BE2C (cell line): ENCODE measurements at regions not wholly inside any gene's neighbourhood (a gene's known extent, or its start where the extent isn't known, plus 50 kb on each side); places are given as distances from the start of the nearest gene placed in this dataset.
"Not testable (repeated sequence)": the region's sequence is repeated elsewhere in the genome, so short reads cannot be mapped to it uniquely, and the experiment has no call there.

Experiments
- DNase-seq: peaks from one replicate; pipeline ENCODE4 v3.0.0-alpha.2; 2020
- H3K27me3 ChIP-seq: fragments of 250-450 bp; sonication (Bioruptor Pico); 2 replicates; pipeline ENCODE4 v1.5.1; 2020; ENCODE audit warnings: mild to moderate bottlenecking
- H3K36me3 ChIP-seq: fragments of 250-450 bp; sonication (Bioruptor Pico); 2 replicates; pipeline ENCODE4 v1.5.1; 2020; ENCODE audit warnings: mild to moderate bottlenecking
- H3K4me1 ChIP-seq: fragments of 250-450 bp; sonication (Bioruptor Pico); 2 replicates; pipeline ENCODE4 v1.5.1; 2020
- H3K4me3 ChIP-seq: 2 replicates; pipeline ENCODE4 v1.5.1; 2011; ENCODE audit warnings: low read depth, low read length
- H3K9me3 ChIP-seq: fragments of 250-450 bp; sonication (Bioruptor Pico); 2 replicates; pipeline ENCODE4 v1.5.1; 2020
- TF ChIP-seq, protein P1 (sequence below): IDR thresholded peaks from 2 replicates; pipeline ENCODE4 v1.5.1; 2012; ENCODE audit warnings: mild to moderate bottlenecking, low read depth, low read length

DNA sequence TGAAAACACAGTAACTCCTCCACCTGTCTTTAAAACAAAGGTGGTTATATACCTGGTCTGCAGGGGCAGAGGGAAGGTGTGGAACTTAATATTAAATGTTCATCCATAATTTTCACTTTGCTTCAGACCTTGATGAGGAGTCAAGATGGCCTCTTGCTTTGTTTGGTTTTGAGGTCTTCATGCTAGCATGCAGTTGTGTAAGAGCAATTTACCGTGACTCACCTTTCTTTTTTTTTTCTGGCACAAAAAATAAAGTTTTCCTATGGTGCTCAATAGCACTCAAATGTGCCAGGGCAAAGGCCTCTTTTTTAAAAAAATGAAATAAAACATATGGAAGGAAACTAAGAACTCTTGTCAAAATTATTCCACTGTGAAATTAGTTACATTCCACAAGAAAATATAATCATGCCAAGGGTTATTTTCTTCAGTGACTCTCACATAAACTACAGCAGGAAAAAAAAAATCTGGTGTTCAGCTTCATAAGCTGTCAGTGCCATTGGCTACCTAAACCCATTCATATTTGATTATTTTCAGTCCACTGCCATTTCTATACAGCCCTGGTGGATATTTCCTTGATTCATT lies 128.2 kb downstream of the SLC7A11 start:
- no peaks in the 10 kb centered on the region for H3K4me1 ChIP-seq
- no peak overlapping the region for H3K4me3 ChIP-seq
- no peaks in the 10 kb centered on the region for H3K27me3 ChIP-seq
- H3K9me3 ChIP-seq: no peaks in the 10 kb centered on the region
- H3K36me3 ChIP-seq: no peaks in the 10 kb centered on the region
- TF ChIP-seq, protein P1, sequence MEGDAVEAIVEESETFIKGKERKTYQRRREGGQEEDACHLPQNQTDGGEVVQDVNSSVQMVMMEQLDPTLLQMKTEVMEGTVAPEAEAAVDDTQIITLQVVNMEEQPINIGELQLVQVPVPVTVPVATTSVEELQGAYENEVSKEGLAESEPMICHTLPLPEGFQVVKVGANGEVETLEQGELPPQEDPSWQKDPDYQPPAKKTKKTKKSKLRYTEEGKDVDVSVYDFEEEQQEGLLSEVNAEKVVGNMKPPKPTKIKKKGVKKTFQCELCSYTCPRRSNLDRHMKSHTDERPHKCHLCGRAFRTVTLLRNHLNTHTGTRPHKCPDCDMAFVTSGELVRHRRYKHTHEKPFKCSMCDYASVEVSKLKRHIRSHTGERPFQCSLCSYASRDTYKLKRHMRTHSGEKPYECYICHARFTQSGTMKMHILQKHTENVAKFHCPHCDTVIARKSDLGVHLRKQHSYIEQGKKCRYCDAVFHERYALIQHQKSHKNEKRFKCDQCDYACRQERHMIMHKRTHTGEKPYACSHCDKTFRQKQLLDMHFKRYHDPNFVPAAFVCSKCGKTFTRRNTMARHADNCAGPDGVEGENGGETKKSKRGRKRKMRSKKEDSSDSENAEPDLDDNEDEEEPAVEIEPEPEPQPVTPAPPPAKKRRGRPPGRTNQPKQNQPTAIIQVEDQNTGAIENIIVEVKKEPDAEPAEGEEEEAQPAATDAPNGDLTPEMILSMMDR: no peak
- DNase-seq: no peak

DNA sequence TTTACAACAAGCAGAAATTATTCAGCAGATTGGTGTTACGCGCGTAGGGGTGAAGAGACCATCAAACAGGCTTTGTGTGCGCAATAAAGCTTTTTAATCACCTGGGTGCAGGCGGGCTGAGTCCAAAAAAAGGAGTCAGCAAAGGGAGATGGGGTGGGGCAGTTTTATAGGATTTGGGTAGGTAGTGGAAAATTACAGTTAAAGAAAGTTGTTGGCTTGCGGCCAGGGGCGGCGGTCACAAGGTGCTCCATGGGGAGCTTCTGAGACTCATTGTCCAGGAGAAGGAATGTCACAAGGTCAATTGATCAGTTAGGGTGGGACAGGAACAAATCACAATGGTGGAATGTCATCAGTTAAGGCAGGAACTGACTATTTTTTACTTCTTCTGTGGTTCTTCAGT lies 129.3 kb downstream of the SLC7A11 start:
- H3K36me3 ChIP-seq, H3K4me3 ChIP-seq, H3K4me1 ChIP-seq, H3K9me3 ChIP-seq, DNase-seq, H3K27me3 ChIP-seq: not testable (repeated sequence)

DNA sequence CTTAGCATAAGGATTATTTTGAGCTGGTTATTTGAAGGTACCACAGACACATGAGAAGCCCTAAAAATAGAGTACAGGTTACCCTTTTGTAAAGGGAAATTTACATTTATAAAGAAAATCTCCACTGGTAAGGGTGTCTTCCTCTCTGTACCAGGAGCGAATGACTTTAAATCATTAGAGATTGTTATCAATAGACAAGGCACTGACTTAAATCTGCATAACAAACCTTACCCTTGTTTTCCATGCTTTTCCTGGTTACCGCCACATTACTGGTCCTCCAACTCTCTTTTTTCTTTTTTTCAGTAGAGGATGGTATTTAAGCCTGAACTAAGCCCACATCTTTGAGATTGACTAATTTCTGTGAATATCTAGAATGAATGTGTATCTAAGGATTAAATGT lies 129.8 kb downstream of the SLC7A11 start:
- Histone ChIP-seq H3K36me3 (no peaks in the 10 kb centered on the region), H3K4me1 (no peaks in the 10 kb centered on the region; the same call in 1 of the 2 replicates), H3K27me3 (no peaks in the 10 kb centered on the region), H3K4me3 (no peak overlapping the region), H3K9me3 (no peaks in the 10 kb centered on the region)
- TF ChIP-seq, protein P1: no peak
- DNase-seq: no peak

GRCh38 chr4:138111462-138112000 lies 130.6 kb downstream of the SLC7A11 start:
- no peaks in the 10 kb centered on the region for H3K9me3 ChIP-seq
- no peaks in the 10 kb centered on the region for H3K36me3 ChIP-seq
- TF ChIP-seq, protein P1: no peak
- DNase-seq: no peak
- no peaks in the 10 kb centered on the region for H3K27me3 ChIP-seq
- no peaks in the 10 kb centered on the region; the same call in 1 of the 2 replicates for H3K4me1 ChIP-seq
- no peak overlapping the region for H3K4me3 ChIP-seq

GRCh38 chr4:138110815-138111214 lies 131.3 kb downstream of the SLC7A11 start:
- Histone ChIP-seq H3K4me1 (no peaks in the 10 kb centered on the region; the same call in 1 of the 2 replicates), H3K36me3 (no peaks in the 10 kb centered on the region), H3K4me3 (no peak overlapping the region), H3K9me3 (no peaks in the 10 kb centered on the region), H3K27me3 (no peaks in the 10 kb centered on the region)
- no peak for DNase-seq
- TF ChIP-seq, protein P1: no peak

DNA sequence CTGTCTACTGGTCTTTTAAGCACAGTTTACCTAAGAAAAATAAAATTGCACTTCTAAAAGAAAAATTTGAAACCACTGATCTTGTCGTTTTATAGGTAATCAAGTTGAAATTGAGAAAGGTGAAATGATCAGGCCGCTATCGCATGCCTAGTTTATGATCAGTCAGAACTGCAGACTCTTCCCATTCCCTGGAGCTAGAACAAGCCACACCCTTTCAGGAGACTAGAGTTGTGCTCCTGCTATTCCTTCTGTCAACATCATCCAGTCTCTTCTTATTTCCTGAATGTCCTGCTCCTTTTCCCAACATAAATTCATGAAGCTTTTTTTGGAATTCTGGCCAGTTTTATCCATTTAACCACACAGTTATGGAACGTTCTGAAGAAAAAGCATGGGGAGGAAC lies 135.1 kb downstream of the SLC7A11 start:
- no peak overlapping the region for H3K4me3 ChIP-seq
- no peaks in the 10 kb centered on the region; the same call in 1 of the 2 replicates for H3K4me1 ChIP-seq
- TF ChIP-seq, protein P1: no peak
- H3K9me3 ChIP-seq: no peaks in the 10 kb centered on the region
- H3K27me3 ChIP-seq: no peaks in the 10 kb centered on the region
- DNase-seq: no peak
- no peaks in the 10 kb centered on the region for H3K36me3 ChIP-seq
